Lung (tissue), 11 donors: ENCODE measurements at regions not wholly inside any gene's neighbourhood (a gene's known extent, or its start where the extent isn't known, plus 50 kb on each side); places are given as distances from the start of the nearest gene placed in this dataset.
A peak's percentile ranks its signal among the peaks of the same experiment; 100 is the strongest.

ENCODE experiments used
- ATAC-seq: fragments of 200-7000 bp; cut with Tn5 transposase; one replicate; pipeline ENCODE4 v1.9.1; 2020; ENCODE audit warnings: moderate number of reproducible peaks; ENCODE audit not compliant: insufficient read depth, low FRiP score
- DNase-seq, 3 donors: peaks; one replicate each; pipeline ENCODE4 v3.0.0-alpha.2; 2013 to 2017
- H3K27ac ChIP-seq, 2 donors: one replicate each; pipeline ENCODE4 v1.5.1; 2013; ENCODE audit warnings: mild to moderate bottlenecking in 2 of 2, moderate library complexity in 2 of 2, control low read depth in 1 of 2, inconsistent platforms in 1 of 2, low read depth in 1 of 2, low read length in 1 of 2
- H3K27me3 ChIP-seq, 3 donors: one replicate each; pipeline ENCODE4 v1.5.1; 2013; ENCODE audit warnings: low read length in 2 of 3; ENCODE audit not compliant: control insufficient read depth in 3 of 3, insufficient read depth in 3 of 3
- H3K36me3 ChIP-seq, 4 donors: one replicate each; pipeline ENCODE4 v1.5.1; 2013; ENCODE audit warnings: low read length in 4 of 4, mild to moderate bottlenecking in 1 of 4, moderate library complexity in 1 of 4; ENCODE audit not compliant: control insufficient read depth in 4 of 4, insufficient read depth in 4 of 4
- H3K4me1 ChIP-seq, 5 donors: one replicate each; pipeline ENCODE4 v1.5.1; 2013; ENCODE audit warnings: low read length in 5 of 5, mild to moderate bottlenecking in 2 of 5, moderate library complexity in 1 of 5; ENCODE audit not compliant: control insufficient read depth in 5 of 5, insufficient read depth in 5 of 5
- H3K4me3 ChIP-seq: one replicate; pipeline ENCODE4 v1.5.1; 2013; ENCODE audit warnings: mild to moderate bottlenecking, control low read depth, moderate library complexity
- H3K9ac ChIP-seq, 2 donors: one replicate each; pipeline ENCODE4 v1.5.1; 2013; ENCODE audit warnings: low read length in 2 of 2, control low read depth in 1 of 2; ENCODE audit not compliant: insufficient read depth in 1 of 2
- H3K9me3 ChIP-seq, 4 donors: one replicate each; pipeline ENCODE4 v1.5.1; 2013; ENCODE audit warnings: low read length in 3 of 4, mild to moderate bottlenecking in 1 of 4, moderate library complexity in 1 of 4; ENCODE audit not compliant: control insufficient read depth in 4 of 4, insufficient read depth in 3 of 4
- WGBS, 2 donors: extraction: QIAGEN DNeasy Blood & Tissue Kit; methylation state at CpG; one replicate each; pipeline ENCODE4 v1.1.7; 2013; 5-methylcytosine and 5-hydroxymethylcytosine counted together
- TF ChIP-seq, protein P1 (sequence below): IDR thresholded peaks from 2 replicates; pipeline ENCODE4 v1.5.1; 2012; ENCODE audit warnings: mild to moderate bottlenecking; ENCODE audit errors: control extremely low read depth, extremely low read depth
- donor health status: control.
- donor health status: control.
- donor health status: Bipolar disorder and iron deficiency.
- donor health status: healthy.
- donor health status: DM: yes; HTN: yes; CAD: no.

DNA sequence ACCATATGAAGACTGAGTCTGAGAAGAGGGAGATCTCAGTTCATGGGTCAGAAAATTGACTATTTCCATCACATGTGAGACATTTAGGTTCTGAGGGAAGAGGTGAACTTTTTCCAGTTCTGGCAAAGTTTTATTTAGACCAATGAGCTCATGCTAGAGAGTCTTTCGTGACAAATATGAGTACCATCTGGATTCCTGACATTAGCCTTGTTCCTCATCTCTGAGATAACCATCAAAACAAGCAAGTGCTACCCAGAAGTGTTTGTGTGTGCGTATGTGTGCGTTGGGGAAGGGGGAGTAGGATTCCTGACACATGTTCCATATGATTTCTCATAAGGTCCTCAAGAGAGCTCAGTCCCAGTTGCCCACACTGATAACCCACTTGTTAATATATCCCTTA, 120.6 kb downstream of the FASLG start:
- DNase-seq: peak in 2 of 3 donors; percentile 54 to 65
- H3K27ac ChIP-seq: no peak overlapping the region

DNA sequence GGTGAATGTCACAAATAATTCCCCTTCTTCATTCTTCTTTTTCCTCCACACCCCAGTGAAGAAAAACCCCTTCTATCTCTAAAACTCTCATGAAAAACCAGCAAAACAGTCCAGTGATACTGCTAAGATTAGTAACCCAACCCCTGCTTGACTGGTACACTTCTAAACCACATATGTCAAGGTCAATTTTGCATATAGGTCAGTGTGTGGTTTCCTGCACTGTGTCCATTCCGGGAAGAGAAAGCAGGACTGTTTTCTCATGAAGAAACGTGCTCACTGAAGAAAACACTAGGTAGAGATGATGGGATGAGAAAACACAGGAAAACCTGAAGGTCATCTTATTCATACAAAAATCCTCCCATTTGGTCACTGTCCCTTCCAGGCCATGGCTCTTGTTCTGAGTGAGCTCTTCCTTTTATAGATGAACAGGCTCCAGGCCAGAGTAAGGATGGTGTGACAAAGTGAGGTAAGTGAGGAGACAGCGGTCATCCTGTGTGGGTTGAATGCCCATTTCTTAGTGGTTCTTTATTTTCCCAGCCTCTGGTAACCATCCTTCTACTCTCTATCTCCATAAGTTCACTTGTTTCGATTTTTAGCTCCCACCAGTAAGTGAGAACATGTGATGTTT, 122.7 kb downstream of the FASLG start:
- H3K9ac ChIP-seq: no peak overlapping the region

More for the DNA sequence above, 120.6 kb downstream of the FASLG start:
- TF ChIP-seq, protein P1, sequence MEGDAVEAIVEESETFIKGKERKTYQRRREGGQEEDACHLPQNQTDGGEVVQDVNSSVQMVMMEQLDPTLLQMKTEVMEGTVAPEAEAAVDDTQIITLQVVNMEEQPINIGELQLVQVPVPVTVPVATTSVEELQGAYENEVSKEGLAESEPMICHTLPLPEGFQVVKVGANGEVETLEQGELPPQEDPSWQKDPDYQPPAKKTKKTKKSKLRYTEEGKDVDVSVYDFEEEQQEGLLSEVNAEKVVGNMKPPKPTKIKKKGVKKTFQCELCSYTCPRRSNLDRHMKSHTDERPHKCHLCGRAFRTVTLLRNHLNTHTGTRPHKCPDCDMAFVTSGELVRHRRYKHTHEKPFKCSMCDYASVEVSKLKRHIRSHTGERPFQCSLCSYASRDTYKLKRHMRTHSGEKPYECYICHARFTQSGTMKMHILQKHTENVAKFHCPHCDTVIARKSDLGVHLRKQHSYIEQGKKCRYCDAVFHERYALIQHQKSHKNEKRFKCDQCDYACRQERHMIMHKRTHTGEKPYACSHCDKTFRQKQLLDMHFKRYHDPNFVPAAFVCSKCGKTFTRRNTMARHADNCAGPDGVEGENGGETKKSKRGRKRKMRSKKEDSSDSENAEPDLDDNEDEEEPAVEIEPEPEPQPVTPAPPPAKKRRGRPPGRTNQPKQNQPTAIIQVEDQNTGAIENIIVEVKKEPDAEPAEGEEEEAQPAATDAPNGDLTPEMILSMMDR: no peak
- Histone ChIP-seq H3K27me3 (no peaks in the 10 kb centered on the region), H3K9me3 (no peaks in the 10 kb centered on the region), H3K9ac (no peak overlapping the region), H3K36me3 (no peaks in the 10 kb centered on the region), H3K4me3 (no peak overlapping the region), H3K4me1 (peaks cover 0 to 18% (median 2%) of the 10 kb centered on the region in 5 donors)
- no peak for ATAC-seq
- 51% methylated on average over 3 of the region's 3 CpGs for WGBS, 2 donors

DNA sequence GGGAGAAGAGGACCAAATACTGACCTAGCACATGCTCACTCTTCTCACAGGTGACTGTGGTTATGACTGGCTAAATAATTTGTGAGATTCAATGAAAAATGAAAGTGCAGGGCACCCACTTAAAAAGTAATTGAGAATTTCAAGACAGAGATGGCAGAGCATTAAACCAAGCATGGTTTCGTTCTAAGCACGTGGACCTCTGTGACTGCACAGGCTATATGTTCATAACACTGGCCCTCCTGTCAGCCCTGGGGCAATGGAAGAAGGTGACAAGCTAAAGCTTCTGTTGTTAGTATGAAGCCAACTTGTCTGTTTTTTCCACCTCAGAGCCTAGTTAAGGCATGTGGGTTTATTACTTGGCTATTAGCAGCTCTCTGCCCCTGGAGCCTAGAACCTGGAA, 130.9 kb downstream of the FASLG start:
- ATAC-seq (no peak), DNase-seq (no peak)
- Histone ChIP-seq H3K4me3 (no peak overlapping the region), H3K9ac (no peak overlapping the region), H3K27me3 (no peaks in the 10 kb centered on the region), H3K27ac (no peak overlapping the region), H3K9me3 (no peaks in the 10 kb centered on the region), H3K36me3 (no peaks in the 10 kb centered on the region), H3K4me1 (no peaks in the 10 kb centered on the region)
- 92 to 93% methylated on average over 2 of the region's 2 CpGs for WGBS, 2 donors
- TF ChIP-seq, protein P1: no peak

More for the DNA sequence above, 122.7 kb downstream of the FASLG start:
- Histone ChIP-seq H3K36me3 (no peaks in the 10 kb centered on the region), H3K9me3 (no peaks in the 10 kb centered on the region), H3K27me3 (no peaks in the 10 kb centered on the region), H3K27ac (no peak overlapping the region), H3K4me1 (peaks cover 0 to 4% (median 0%) of the 10 kb centered on the region in 5 donors), H3K4me3 (no peak overlapping the region)
- TF ChIP-seq, protein P1: no peak
- WGBS, 2 donors: 73 to 86% methylated on average over 4 of the region's 4 CpGs
- ATAC-seq (no peak), DNase-seq (no peak)

DNA sequence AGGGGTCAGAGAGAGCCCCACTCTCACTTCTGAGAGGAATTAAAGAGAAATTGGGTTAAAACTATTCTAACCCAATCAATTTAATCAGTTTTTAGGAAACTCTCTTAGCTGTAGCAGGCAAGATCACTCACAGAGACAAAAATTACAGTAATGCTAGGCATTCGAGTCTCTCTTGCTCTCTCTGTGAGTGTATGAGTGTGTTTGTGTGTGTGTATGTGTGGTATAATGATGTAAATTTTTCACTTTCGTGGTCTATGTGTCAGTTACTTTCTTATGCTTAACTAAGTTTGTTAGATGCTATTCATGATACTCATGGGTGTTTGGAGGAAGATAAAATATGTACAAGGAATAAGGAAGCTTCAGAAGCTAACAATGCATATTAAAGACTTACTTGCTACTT, 131.3 kb downstream of the FASLG start:
- no peaks in the 10 kb centered on the region for H3K36me3 ChIP-seq

More for the DNA sequence above, 131.3 kb downstream of the FASLG start:
- no peak overlapping the region for H3K9ac ChIP-seq
- TF ChIP-seq, protein P1: no peak
- H3K9me3 ChIP-seq: no peaks in the 10 kb centered on the region
- WGBS, 2 donors: 74 to 77% methylated on average over 2 of the region's 2 CpGs
- no peaks in the 10 kb centered on the region for H3K27me3 ChIP-seq
- DNase-seq (no peak), ATAC-seq (no peak)
- H3K4me1 ChIP-seq: no peaks in the 10 kb centered on the region
- no peak overlapping the region for H3K27ac ChIP-seq
- H3K4me3 ChIP-seq: no peak overlapping the region
